ENCODE measurements at regions not wholly inside any gene's neighbourhood (a gene's known extent, or its start where the extent isn't known, plus 50 kb on each side); places are given as distances from the start of the nearest gene placed in this dataset.

GRCh38 chr3:41033956-41034519 is 165.3 kb upstream of the CTNNB1 start:
- H3K4me1 Mint-ChIP-seq (ENCODE audit: low read depth, unreplicated experiment), result peaks cover 5% of the 10 kb centered on the region

GRCh38 chr3:41035456-41036022 is 163.8 kb upstream of the CTNNB1 start:
- peaks cover 51% of the 10 kb centered on the region for H3K27me3 Mint-ChIP-seq (ENCODE audit: unreplicated experiment)
- CTCF ChIA-PET, result no interaction called here
- no peaks in the 10 kb centered on the region for H3K9me3 Mint-ChIP-seq (ENCODE audit: low read depth, unreplicated experiment)

More at GRCh38 chr3:41033956-41034519, 165.3 kb upstream of the CTNNB1 start:
- BruUV-seq (replicated peaks), result no TSS peak
- Mint-ChIP-seq H3K27ac (ENCODE audit: unreplicated experiment) (no peak overlapping the region), H3K4me3 (ENCODE audit: low read depth, unreplicated experiment) (no peak overlapping the region), H3K9me3 (ENCODE audit: low read depth, unreplicated experiment) (no peaks in the 10 kb centered on the region), H3K36me3 (ENCODE audit: insufficient read depth, unreplicated experiment) (no peaks in the 10 kb centered on the region), H3K27me3 (ENCODE audit: unreplicated experiment) (peaks cover 38% of the 10 kb centered on the region)
- intact Hi-C loops (cut with micrococcal nuclease; ENCODE audit: unreplicated experiment), result no loop called here
- CTCF ChIA-PET, result no interaction called here
- TF ChIP-seq, protein P1, sequence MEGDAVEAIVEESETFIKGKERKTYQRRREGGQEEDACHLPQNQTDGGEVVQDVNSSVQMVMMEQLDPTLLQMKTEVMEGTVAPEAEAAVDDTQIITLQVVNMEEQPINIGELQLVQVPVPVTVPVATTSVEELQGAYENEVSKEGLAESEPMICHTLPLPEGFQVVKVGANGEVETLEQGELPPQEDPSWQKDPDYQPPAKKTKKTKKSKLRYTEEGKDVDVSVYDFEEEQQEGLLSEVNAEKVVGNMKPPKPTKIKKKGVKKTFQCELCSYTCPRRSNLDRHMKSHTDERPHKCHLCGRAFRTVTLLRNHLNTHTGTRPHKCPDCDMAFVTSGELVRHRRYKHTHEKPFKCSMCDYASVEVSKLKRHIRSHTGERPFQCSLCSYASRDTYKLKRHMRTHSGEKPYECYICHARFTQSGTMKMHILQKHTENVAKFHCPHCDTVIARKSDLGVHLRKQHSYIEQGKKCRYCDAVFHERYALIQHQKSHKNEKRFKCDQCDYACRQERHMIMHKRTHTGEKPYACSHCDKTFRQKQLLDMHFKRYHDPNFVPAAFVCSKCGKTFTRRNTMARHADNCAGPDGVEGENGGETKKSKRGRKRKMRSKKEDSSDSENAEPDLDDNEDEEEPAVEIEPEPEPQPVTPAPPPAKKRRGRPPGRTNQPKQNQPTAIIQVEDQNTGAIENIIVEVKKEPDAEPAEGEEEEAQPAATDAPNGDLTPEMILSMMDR (IDR thresholded peaks at IDR 0.05; ENCODE audit: unreplicated experiment), result no peak
- no peak for DNase-seq

GRCh38 chr3:41037651-41038334 is 161.5 kb upstream of the CTNNB1 start:
- H3K27ac Mint-ChIP-seq (ENCODE audit: unreplicated experiment), result no peak overlapping the region

More at GRCh38 chr3:41035456-41036022, 163.8 kb upstream of the CTNNB1 start:
- no TSS peak for BruUV-seq (replicated peaks)
- Mint-ChIP-seq H3K4me3 (ENCODE audit: low read depth, unreplicated experiment) (no peak overlapping the region), H3K4me1 (ENCODE audit: low read depth, unreplicated experiment) (peaks cover 5% of the 10 kb centered on the region), H3K27ac (ENCODE audit: unreplicated experiment) (no peak overlapping the region), H3K36me3 (ENCODE audit: insufficient read depth, unreplicated experiment) (no peaks in the 10 kb centered on the region)
- TF ChIP-seq, protein P1 (IDR thresholded peaks at IDR 0.05; ENCODE audit: unreplicated experiment), result no peak
- intact Hi-C loops (cut with micrococcal nuclease; ENCODE audit: unreplicated experiment), result no loop called here
- DNase-seq, result no peak

DNA sequence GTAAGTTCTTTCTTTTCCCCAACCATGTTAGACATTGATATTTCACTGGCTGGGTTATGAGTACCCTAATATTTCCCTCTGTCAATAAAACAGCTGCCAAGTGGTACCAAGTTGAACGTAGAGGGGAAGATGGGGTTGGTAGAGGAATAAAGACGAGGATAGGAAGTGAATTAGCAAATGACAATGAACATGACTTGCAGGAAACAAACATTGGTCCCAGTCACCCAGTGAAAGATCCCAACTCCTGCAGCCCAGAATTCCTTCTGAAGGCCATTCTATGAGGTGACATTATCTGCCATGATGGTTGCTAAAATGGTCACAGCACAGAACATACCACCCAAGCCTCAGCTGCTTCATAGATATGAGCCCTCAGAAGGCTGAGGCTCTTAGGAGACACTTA is 159.0 kb upstream of the CTNNB1 start:
- intact Hi-C loops (cut with micrococcal nuclease; ENCODE audit: unreplicated experiment), result no loop called here
- Mint-ChIP-seq H3K9me3 (ENCODE audit: low read depth, unreplicated experiment) (no peaks in the 10 kb centered on the region), H3K27me3 (ENCODE audit: unreplicated experiment) (peaks cover 46% of the 10 kb centered on the region), H3K27ac (ENCODE audit: unreplicated experiment) (no peak overlapping the region), H3K4me1 (ENCODE audit: low read depth, unreplicated experiment) (no peaks in the 10 kb centered on the region), H3K4me3 (ENCODE audit: low read depth, unreplicated experiment) (no peak overlapping the region), H3K36me3 (ENCODE audit: insufficient read depth, unreplicated experiment) (no peaks in the 10 kb centered on the region)
- DNase-seq, result no peak
- CTCF ChIA-PET, result no interaction called here
- BruUV-seq (replicated peaks), result no TSS peak
- TF ChIP-seq, protein P1 (IDR thresholded peaks at IDR 0.05; ENCODE audit: unreplicated experiment), result no peak

More at GRCh38 chr3:41037651-41038334, 161.5 kb upstream of the CTNNB1 start:
- CTCF ChIA-PET, result interaction anchor here (0.9 kb wide), 1 partner anchor 14 kb away, joined by 4 read pairs; no protein-coding TSS in a partner anchor
- Mint-ChIP-seq H3K36me3 (ENCODE audit: insufficient read depth, unreplicated experiment) (no peaks in the 10 kb centered on the region), H3K4me3 (ENCODE audit: low read depth, unreplicated experiment) (no peak overlapping the region), H3K4me1 (ENCODE audit: low read depth, unreplicated experiment) (peaks cover 4% of the 10 kb centered on the region), H3K27me3 (ENCODE audit: unreplicated experiment) (peaks cover 54% of the 10 kb centered on the region), H3K9me3 (ENCODE audit: low read depth, unreplicated experiment) (no peaks in the 10 kb centered on the region)
- BruUV-seq (replicated peaks), result no TSS peak
- TF ChIP-seq, protein P1 (IDR thresholded peaks at IDR 0.05; ENCODE audit: unreplicated experiment), result no peak
- no peak for DNase-seq
- intact Hi-C loops (cut with micrococcal nuclease; ENCODE audit: unreplicated experiment), result no loop called here

Data from Calu3 (cell line).